A549 (cell line): ENCODE measurements at regions not wholly inside any gene's neighbourhood (a gene's known extent, or its start where the extent isn't known, plus 50 kb on each side); places are given as distances from the start of the nearest gene placed in this dataset.

Source experiments
- ATAC-seq, 2 experiments: fragments of 200-7000 bp in 1 of 2; fragments of >200 bp in 1 of 2; cut with Nextera tagmentation in 1 of 2; cut with Tn5 transposase in 1 of 2; 3 replicates each; pipeline versions ENCODE4 v1.8.0 to v1.9.1; 2018 to 2020; ENCODE audit warnings: mild to moderate bottlenecking in 1 of 2, moderate library complexity in 1 of 2
- CTCF ChIA-PET: fragments of 300-600 bp; sonication (Branson Sonifier 250); formaldehyde crosslinking; extraction: SDS; loops from one replicate; lab custom pipeline; 2021; ENCODE audit warnings: antibody characterized with exemption, inconsistent platforms; lab: Yijun Ruan, JAX
- POLR2A ChIA-PET: fragments of 350-600 bp; formaldehyde crosslinking; extraction: SDS; loops from one replicate; lab custom pipeline; 2021; ENCODE audit warnings: antibody characterized with exemption, inconsistent platforms; lab: Yijun Ruan, JAX
- DNase-seq, 2 experiments: peaks; one replicate each; pipeline versions ENCODE4 v3.0.0 to v3.0.0-alpha.2; 2011 to 2016; ENCODE audit warnings: low read depth in 1 of 2, low spot score in 1 of 2
- FAIRE-seq: peaks from 2 replicates; lab custom pipeline; 2011; peaks lifted over from hg19 to GRCh38; lab: Jason Lieb, UNC
- H3K27ac ChIP-seq, 2 experiments: fragments of >200 bp; sonication (Bioruptor Twin); formaldehyde crosslinking; 3 replicates each; pipeline ENCODE4 v1.5.1; 2016 to 2017
- H3K4me1 ChIP-seq: fragments of >200 bp; sonication (Bioruptor Twin); formaldehyde crosslinking; 3 replicates; pipeline ENCODE4 v1.6.1; 2016
- H3K4me2 ChIP-seq: fragments of >200 bp; sonication (Bioruptor Twin); formaldehyde crosslinking; 3 replicates; pipeline ENCODE4 v1.6.1; 2016
- H3K4me3 ChIP-seq: fragments of >200 bp; sonication (Bioruptor Twin); formaldehyde crosslinking; 3 replicates; pipeline ENCODE4 v1.5.1; 2016
- H3K9me3 ChIP-seq: fragments of >200 bp; sonication (Bioruptor Twin); formaldehyde crosslinking; 3 replicates; pipeline ENCODE4 v1.6.1; 2016
- CHD2 ChIP-seq: fragments of 150-350 bp; IDR thresholded peaks from 2 replicates; pipeline ENCODE4 v1.6.1; 2014; ENCODE audit warnings: low read length; ENCODE audit not compliant: partially characterized antibody
- E2F6 ChIP-seq: IDR thresholded peaks from 2 replicates; pipeline ENCODE4 v1.6.1; 2012; ENCODE audit warnings: low read depth, borderline replicate concordance
- GATA3 ChIP-seq: IDR thresholded peaks from 2 replicates; pipeline ENCODE4 v1.6.1; 2012; ENCODE audit warnings: borderline replicate concordance
- HES2 ChIP-seq: fragments of >200 bp; sonication (Bioruptor Twin); formaldehyde crosslinking; IDR thresholded peaks from 2 replicates; pipeline ENCODE4 v1.6.1; 2016
- HOXB13 ChIP-seq: fragments of 250-450 bp; sonication (Bioruptor Pico); IDR thresholded peaks from 2 replicates; pipeline ENCODE4 v1.5.0; 2020; ENCODE audit warnings: low read depth, mild to moderate bottlenecking, moderate library complexity
- JUNB ChIP-seq: fragments of >200 bp; sonication (Bioruptor Twin); formaldehyde crosslinking; IDR thresholded peaks from 2 replicates; pipeline ENCODE4 v1.6.1; 2016
- MAFK ChIP-seq: fragments of 450-650 bp; IDR thresholded peaks from 2 replicates; pipeline ENCODE4 v1.6.1; 2014; ENCODE audit not compliant: partially characterized antibody
- MAZ ChIP-seq: fragments of 150-350 bp; IDR thresholded peaks from 2 replicates; pipeline ENCODE4 v1.6.1; 2014; ENCODE audit warnings: antibody characterized with exemption, low read depth, low read length, borderline replicate concordance
- MYC ChIP-seq: IDR thresholded peaks from 2 replicates; pipeline ENCODE4 v1.6.1; 2012; ENCODE audit warnings: mild to moderate bottlenecking, inconsistent platforms, low read length, improper control_type of control experiment, borderline replicate concordance
- PHF8 ChIP-seq: fragments of 200-600 bp; sonication (generic); IDR thresholded peaks from 2 replicates; pipeline ENCODE4 v1.6.1; 2016; ENCODE audit warnings: low read depth, mild to moderate bottlenecking, antibody characterized with exemption, moderate library complexity, borderline replicate concordance
- RARB ChIP-seq: fragments of 250-450 bp; sonication (Bioruptor Pico); IDR thresholded peaks from 2 replicates; pipeline ENCODE4 v1.8.0; 2021; ENCODE audit warnings: mild to moderate bottlenecking, moderate library complexity
- RCOR1 ChIP-seq: fragments of 150-350 bp; IDR thresholded peaks from 2 replicates; pipeline ENCODE4 v1.6.1; 2014; ENCODE audit warnings: antibody characterized with exemption, low read length, low read depth
- REST ChIP-seq: fragments of 200-600 bp; sonication (generic); IDR thresholded peaks from 2 replicates; pipeline ENCODE4 v1.6.1; 2016; ENCODE audit warnings: antibody characterized with exemption, mild to moderate bottlenecking, moderate library complexity
- RFX5 ChIP-seq: fragments of 450-650 bp; IDR thresholded peaks from 2 replicates; pipeline ENCODE4 v1.7.1; 2014; ENCODE audit warnings: antibody characterized with exemption, mild to moderate bottlenecking, moderate library complexity
- RNF2 ChIP-seq: fragments of 200-600 bp; sonication (generic); IDR thresholded peaks from 2 replicates; pipeline ENCODE4 v1.6.1; 2016; ENCODE audit warnings: low read depth, mild to moderate bottlenecking, antibody characterized with exemption, moderate library complexity, borderline replicate concordance
- SMC3 ChIP-seq: fragments of >200 bp; sonication (Bioruptor Twin); formaldehyde crosslinking; IDR thresholded peaks from 3 replicates; pipeline ENCODE4 v1.6.1; 2018; ENCODE audit warnings: inconsistent platforms
- USF2 ChIP-seq: fragments of 450-650 bp; IDR thresholded peaks from 2 replicates; pipeline ENCODE4 v1.6.1; 2014; ENCODE audit warnings: antibody characterized with exemption
- ZC3H11A ChIP-seq: fragments of 450-650 bp; IDR thresholded peaks from 2 replicates; pipeline ENCODE4 v1.6.1; 2014; ENCODE audit warnings: antibody characterized with exemption, mild to moderate bottlenecking
- ZNF302 ChIP-seq: fragments of 250-450 bp; sonication (Bioruptor Pico); IDR thresholded peaks from 2 replicates; pipeline ENCODE4 v1.9.0; 2021; ENCODE audit warnings: inconsistent platforms, mild to moderate bottlenecking, moderate library complexity
- WGBS: methylation state at CpG from one replicate; pipeline ENCODE4 v1.1.6; 2017; ENCODE audit errors: missing lambda C conversion rate; 5-methylcytosine and 5-hydroxymethylcytosine counted together

- Histone ChIP-seq H3K27ac (no peak overlapping the region), H3K4me1 (no peaks in the 10 kb centered on the region), H3K9me3 (no peaks in the 10 kb centered on the region), H3K4me2 (no peak overlapping the region), H3K4me3 (no peak overlapping the region)
- 2% methylated on average over 3 of the region's 3 CpGs for WGBS
- TF ChIP-seq SMC3 (no peak), JUNB (no peak), RFX5 (no peak), REST (no peak), MAFK (no peak), MAZ (no peak), ZC3H11A (no peak), ZNF302 (CRISPR knock-in tag) (no peak), CHD2 (no peak), RARB (CRISPR knock-in tag) (no peak), HES2 (no peak), HOXB13 (CRISPR knock-in tag) (no peak), E2F6 (no peak), USF2 (no peak), PHF8 (no peak)
- ChIA-PET CTCF (no interaction called here), POLR2A (no interaction called here)
- DNase-seq (no peak), FAIRE-seq (no peak), ATAC-seq (no peak)
These were observed 543.1 kb downstream of the CETN3 start for GRCh38 chr5:89866410-89866809.

- CTCF ChIA-PET: no interaction called here
- 0% methylated on average over 1 of the region's 1 CpG for WGBS
- no peak overlapping the region for H3K27ac ChIP-seq
- H3K4me2 ChIP-seq: no peak overlapping the region
- no peak for TF ChIP-seq MYC
- no peak for TF ChIP-seq RCOR1
- no peak overlapping the region for H3K4me3 ChIP-seq
- no peaks in the 10 kb centered on the region for H3K9me3 ChIP-seq
- ATAC-seq (no peak), DNase-seq (no peak), FAIRE-seq (no peak)
- POLR2A ChIA-PET: no interaction called here
- H3K4me1 ChIP-seq: no peaks in the 10 kb centered on the region
These were observed 544.6 kb downstream of the CETN3 start for GRCh38 chr5:89864941-89865340.

GRCh38 chr5:89857790-89858189 lies 551.8 kb downstream of the CETN3 start:
- TF ChIP-seq RNF2 (no peak), GATA3 (no peak)
- Histone ChIP-seq H3K27ac (no peak overlapping the region), H3K4me2 (no peak overlapping the region), H3K4me3 (no peak overlapping the region), H3K4me1 (no peaks in the 10 kb centered on the region), H3K9me3 (no peaks in the 10 kb centered on the region)
- WGBS: 17% methylated on average over 5 of the region's 5 CpGs
- DNase-seq (no peak), ATAC-seq (no peak), FAIRE-seq (no peak)
- CTCF ChIA-PET: no interaction called here
- POLR2A ChIA-PET: no interaction called here
